Superior temporal gyrus (tissue), 1 donor: ENCODE measurements at regions not wholly inside any gene's neighbourhood (a gene's known extent, or its start where the extent isn't known, plus 50 kb on each side); places are given as distances from the start of the nearest gene placed in this dataset.
"Not testable (repeated sequence)": the region's sequence is repeated elsewhere in the genome, so short reads cannot be mapped to it uniquely, and the experiment has no call there.

Experiments
- DNase-seq: peaks from one replicate; pipeline ENCODE4 v3.0.0-alpha.2; 2016; ENCODE audit errors: extremely low spot score

DNA sequence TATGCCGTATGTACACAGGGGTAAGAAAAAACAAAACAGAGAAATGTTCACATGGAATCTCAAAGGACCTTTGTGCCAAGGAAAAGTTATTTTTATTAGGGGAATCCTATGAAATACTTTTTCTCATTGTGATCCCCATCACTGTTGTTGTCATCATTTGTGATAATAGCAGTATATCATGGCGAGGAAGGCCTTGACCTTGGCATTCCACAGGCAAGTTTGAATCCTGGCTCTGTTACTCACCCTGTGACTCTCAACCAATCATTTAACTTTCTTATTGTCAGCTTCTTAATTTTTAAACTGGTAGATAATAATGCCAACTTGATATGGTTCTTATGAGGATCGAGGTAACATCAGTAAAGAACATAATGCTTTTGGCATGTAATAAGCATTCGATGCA lies 142.2 kb upstream of the DDHD1 start:
- no peak for DNase-seq

GRCh38 chr14:53286301-53286700 lies 133.2 kb upstream of the DDHD1 start:
- DNase-seq, result no peak

DNA sequence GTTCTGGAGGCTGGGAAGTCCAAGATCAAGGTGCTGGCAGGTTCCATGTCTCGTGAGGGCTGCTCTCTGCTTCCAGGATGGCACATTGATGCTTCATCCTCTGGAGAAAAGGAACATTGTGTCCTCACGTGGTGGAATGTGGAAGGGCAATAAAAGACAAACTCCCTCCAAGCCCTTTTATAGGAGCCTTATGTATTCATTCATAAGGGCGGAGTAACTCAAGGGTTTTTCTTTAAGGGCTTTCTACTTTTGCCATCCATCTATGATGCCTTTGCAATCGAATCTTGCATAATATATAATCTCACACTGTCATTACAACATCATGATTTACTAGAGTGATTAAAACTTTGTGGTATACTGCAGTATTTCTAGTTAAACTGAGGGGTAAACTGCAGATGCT lies 132.7 kb upstream of the DDHD1 start:
- DNase-seq, result no peak

GRCh38 chr14:53285064-53285463 lies 131.9 kb upstream of the DDHD1 start:
- DNase-seq, result no peak

GRCh38 chr14:53278602-53279506 lies 125.7 kb upstream of the DDHD1 start:
- DNase-seq, result no peak

DNA sequence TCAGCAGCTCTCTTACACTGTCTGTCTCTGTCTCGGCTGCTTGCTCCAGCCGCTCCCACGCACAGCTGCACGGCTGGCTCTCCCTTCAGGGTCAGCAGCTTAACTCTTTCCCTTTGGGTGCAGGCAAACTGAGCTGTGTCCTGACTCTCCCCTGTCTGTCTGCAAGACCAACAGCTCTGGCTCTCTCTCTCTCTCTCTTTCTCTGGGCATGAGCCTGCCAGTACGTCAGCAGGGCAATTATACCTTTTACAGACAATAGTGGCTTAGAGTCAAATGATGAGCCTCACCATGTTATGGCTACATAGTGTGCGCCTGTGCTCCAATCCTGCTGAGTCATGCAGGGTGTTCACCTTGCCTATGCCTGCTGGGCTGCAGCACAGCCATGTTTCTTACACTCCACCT lies 120.5 kb upstream of the DDHD1 start:
- no peak for DNase-seq

DNA sequence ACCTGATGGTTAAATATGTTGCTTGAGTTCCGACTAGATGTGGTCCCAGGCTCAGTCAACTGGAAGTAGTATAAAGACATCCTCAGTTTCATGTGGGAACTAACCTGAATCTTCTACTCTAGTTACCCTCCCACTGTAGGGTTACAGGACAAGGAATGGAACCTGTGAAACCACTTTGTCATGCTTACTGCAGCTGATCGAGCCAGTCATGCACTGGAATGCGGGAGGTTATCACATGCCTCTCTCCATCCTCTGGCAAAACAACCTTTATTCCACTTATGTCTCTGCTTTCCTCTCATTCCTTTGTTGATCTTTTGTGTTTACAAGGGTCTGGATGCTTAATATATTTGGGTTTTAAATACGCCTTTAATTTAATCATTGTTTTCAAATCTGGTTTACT lies 111.9 kb upstream of the DDHD1 start:
- DNase-seq, result no peak

- no peak for DNase-seq
Observed at GRCh38 chr14:53260928-53261327, 107.8 kb upstream of the DDHD1 start.

GRCh38 chr14:53260286-53260685 lies 107.2 kb upstream of the DDHD1 start:
- no peak for DNase-seq

DNA sequence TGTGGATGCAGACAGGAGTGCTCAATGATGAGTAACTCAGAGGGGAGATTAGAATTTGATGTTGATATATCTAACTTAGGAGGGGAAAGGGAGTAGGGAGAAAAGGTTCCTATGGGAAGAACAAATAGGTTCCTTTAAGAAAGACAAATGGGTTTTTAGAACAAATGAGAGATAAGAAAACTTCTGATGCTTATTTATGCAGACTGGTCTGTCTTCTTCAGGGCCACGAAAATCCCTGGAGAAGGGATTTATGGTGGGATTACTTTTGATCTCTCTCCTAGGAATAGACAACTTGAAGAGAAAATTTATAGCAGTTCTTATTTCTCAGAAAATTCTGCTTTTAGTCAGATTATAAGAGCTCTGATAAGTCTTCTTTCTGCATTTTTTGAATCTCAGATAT lies 99.0 kb upstream of the DDHD1 start:
- no peak for DNase-seq

- DNase-seq, result no peak
Observed at GRCh38 chr14:53249059-53249458, 95.9 kb upstream of the DDHD1 start.

GRCh38 chr14:53247596-53248370 lies 94.7 kb upstream of the DDHD1 start:
- DNase-seq, result no peak

- DNase-seq, result not testable (repeated sequence)
Observed at GRCh38 chr14:53242898-53243297, 89.8 kb upstream of the DDHD1 start.

- DNase-seq, result no peak
Observed at GRCh38 chr14:53237488-53237887, 84.4 kb upstream of the DDHD1 start.

DNA sequence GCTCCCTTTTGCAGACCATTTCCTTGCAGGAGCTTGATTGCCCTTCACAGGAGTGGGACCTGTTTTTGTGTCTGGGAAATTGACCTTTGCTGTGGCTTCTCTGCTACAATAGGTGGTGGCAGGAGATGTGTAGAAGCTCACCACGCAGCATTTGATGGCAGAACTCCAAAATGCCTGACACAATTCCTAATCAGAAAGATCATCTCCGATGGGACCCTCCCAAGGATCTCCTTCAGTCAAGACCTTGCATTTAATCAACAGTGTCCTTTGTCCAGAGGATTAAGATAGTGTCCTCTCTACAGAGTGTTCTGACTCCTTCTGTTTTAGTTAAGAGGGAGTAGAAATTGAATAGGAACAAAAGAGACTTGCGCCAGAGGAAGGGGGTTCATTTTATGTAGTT lies 83.6 kb upstream of the DDHD1 start:
- DNase-seq, result no peak

GRCh38 chr14:53231171-53231570 lies 78.0 kb upstream of the DDHD1 start:
- DNase-seq, result no peak

DNA sequence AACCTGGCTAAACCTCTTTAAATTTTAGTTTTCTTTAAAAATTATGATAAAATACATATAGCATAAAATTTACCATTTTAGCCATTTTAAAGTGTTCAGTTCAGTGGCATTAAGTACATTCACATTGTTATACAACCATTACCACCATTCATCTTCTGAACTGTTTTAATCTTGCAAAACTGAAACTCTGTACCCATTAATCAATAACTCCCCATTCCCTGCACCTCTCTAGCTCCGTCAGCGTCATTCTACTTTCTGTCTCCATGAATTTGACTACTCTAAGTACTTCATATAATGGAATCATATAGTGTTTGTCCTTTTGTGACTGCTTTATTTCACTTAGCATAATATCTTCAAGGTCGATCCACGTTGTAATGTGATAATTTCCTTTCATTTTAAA lies 75.8 kb upstream of the DDHD1 start:
- no peak for DNase-seq

DNA sequence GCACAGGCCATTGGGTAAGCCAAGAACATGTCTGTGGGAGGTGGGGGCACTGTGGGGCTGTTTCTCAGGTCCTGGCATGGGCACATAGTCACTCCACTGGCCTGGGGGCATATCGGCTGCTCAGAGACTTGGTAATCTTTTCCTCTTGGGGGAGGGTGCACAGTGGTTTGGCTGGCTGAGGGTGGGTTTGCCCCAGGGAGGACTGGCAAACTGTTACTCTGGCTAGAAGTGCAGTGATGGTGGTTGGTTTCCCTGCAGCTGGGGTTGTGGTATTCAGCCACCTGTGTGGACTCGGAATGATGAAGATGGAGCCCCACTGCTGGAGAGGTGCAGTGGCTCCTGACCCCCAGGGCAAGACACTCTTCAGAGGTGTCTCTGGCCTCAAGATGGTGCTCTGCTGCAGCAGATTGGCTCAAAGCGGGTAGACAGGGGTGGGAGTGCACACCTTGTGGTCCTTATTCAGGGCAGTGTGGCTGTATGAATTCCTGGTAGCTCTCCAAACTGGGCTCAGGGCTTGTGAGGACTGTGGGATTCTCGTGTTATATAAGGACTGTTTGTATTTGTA lies 74.1 kb upstream of the DDHD1 start:
- no peak for DNase-seq

DNA sequence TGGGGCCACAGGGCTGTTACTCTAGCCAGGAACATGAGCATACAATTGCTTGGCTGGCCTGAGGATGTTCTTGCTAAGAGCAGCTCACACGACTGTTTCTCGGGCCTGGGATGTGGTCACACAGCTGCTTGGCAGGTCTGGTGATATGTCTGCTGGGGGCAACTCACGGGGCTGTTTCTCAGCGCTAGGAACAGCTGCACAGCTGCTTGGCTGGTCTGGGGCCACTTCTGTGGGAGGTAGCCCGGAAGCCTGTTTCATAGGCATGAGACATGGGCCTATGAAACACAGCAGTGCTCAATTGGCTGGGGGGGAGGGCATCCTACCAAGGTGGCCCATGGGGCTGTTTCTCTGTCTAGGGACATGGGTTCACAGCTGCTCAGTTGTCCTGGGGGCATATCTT lies 73.4 kb upstream of the DDHD1 start:
- no peak for DNase-seq

DNA sequence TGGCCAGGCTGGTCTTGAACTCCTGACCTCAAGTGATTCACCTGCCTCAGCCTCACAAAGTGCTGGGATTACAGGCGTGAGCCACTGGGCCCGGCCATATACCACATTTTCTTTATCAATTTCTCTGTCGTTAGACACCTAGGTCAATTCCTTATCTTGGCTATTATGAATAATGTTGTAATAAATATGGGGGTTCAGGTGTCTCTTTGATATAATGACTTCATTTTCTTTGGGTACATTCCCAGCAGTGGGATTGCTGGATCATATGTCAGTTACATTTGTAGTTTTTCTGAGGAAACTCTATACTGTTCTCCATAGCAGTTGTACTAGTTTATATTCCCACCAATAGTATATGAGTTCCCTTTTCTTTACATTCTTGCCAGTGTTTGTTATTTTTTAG lies 67.8 kb upstream of the DDHD1 start:
- DNase-seq, result no peak

- DNase-seq, result no peak
Observed at GRCh38 chr14:53218161-53218560, 65.0 kb upstream of the DDHD1 start.

DNA sequence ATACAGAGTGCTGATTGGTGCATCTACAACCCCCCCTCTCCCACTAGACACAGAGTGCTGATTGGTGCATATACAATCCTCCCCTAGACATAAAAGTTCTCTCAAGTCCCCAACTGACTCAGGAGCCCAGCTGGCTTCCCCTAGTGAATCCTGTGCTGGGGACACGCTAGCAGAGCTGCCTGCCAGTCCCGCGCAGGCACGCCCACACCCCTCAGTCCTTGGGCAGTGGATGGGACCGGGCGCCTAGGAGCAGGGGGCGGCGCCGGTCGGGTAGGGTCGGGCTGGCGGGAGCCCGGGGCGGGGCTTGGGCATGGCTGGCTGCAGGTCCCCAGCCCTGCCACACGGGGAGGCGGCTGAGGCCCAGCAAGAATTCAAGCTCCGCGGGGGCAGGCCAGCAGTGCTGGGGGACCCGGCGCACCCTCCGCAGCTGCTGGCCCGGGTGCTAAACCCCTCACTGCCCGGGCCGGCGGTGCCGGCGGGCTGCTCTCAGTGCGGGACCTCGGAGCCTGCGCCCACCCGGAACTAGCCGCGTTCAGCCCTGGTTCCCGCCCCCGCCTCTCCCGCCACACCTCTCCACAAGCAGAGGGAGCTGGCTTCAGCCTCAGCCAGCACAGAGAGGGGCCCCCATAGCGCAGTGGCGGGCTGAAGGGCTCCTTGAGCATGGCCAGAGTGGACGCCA lies 64.3 kb upstream of the DDHD1 start:
- peak; percentile 14 for DNase-seq
